Right forelimb (tissue), 1 donor: ENCODE measurements at regions not wholly inside any gene's neighbourhood (a gene's known extent, or its start where the extent isn't known, plus 50 kb on each side); places are given as distances from the start of the nearest gene placed in this dataset.

ENCODE experiments used
- DNase-seq: peaks from one replicate; pipeline ENCODE4 v3.0.0-alpha.2; 2018

DNA sequence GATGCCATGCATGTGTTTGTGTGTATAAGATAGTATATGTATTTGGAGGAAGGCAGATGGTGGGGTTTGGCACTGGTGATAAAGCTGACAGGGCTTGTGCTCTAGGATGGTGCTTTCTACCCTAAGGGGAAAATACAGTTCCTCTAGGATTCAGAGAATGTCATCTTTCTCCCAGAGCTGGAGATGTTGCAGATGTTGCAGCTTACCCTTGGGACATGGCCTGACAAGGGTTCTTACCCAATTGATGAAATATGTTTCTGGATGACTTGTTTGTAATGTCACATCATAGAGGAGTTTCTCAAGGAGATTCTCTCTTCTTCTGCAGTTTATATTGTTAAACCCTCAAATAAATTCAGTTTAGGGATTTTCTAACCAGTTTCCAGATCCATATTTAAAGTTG is 52.5 kb upstream of the PITX2 start:
- DNase-seq, result no peak

GRCh38 chr4:110676241-110676640 is 53.4 kb upstream of the PITX2 start:
- no peak for DNase-seq

DNA sequence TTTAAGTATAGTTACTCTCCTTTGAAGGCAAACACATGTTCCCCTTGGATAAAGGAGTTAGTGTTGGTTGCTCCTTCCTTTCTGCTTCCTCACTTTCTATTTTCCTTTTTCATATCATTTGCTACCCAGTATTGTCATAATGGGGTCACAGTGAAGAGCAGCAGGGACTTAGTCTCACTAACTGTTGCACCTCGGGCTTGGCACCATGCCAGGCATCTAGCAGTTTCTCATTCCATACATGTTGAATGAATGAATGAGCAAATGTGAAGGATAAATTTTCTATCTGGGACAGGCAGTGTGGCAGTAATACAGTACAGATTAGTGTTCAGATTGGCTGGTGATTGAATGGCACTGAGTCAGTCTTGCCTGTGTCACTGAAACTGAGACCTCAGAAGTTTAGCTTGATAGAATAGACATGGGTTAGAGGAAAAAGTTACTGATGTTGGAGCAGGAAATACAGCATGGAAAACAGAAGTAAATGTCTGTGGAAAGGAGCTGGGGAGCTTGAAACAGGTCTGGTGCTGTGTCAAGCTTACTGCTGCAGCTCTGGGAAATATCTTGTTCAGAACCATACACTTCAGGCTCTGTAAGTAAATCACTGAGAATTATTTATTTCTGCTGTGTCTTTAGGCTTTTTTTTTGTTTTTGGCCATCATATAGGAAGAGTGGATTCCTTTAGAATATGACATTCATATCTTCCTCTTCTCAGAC is 55.8 kb upstream of the PITX2 start:
- no peak for DNase-seq

GRCh38 chr4:110680265-110680664 is 57.4 kb upstream of the PITX2 start:
- DNase-seq, result no peak

GRCh38 chr4:110681381-110681780 is 58.5 kb upstream of the PITX2 start:
- DNase-seq, result no peak

DNA sequence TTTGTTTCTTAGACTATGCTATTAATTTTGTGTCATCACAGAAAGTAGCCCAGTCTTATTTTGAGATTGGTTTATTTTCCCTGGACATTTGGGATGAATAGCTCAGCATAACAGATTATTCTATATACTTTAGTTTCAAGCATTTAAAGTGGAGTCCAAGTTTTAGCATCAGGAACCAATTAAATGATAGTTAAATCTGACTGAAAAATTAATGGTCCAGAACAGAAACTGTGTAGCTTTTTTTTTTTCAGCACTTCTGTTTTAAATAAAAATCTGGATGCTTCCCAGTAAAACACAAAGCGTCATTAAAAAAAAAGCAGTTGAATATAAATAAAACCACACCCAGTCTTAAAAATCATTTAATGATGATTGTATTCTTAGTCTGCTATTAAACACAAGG is 59.4 kb upstream of the PITX2 start:
- DNase-seq, result no peak

DNA sequence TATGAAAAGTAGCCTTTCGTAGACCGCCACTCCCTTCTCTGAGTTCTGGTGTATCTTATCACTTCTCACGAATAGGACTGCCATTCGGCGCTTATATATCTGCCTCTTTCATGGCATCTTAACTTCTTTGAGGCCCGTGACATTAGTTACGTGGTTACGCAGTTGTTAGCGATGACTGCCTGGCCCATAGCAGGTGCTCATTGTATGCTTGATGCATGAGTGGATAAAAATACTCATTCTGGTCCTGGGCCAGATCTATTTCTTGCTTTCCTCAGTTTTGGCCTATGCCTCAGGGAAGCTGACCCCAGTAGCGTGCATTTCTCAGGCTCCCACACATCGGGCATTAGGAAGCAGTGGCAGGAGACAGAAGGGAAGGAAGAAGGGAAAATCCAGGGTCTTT is 60.7 kb upstream of the PITX2 start:
- DNase-seq, result no peak

- no peak for DNase-seq
These were observed 79.4 kb upstream of the PITX2 start for GRCh38 chr4:110702326-110702725.

- no peak for DNase-seq
These were observed 82.0 kb upstream of the PITX2 start for GRCh38 chr4:110704748-110705439.

GRCh38 chr4:110705440-110705782 is 82.5 kb upstream of the PITX2 start:
- DNase-seq, result no peak

- no peak for DNase-seq
These were observed 87.2 kb upstream of the PITX2 start for GRCh38 chr4:110710070-110710469.

- no peak for DNase-seq
These were observed 89.6 kb upstream of the PITX2 start for GRCh38 chr4:110712486-110712885.

- DNase-seq, result no peak
These were observed 107.4 kb upstream of the PITX2 start for GRCh38 chr4:110730318-110730717.

DNA sequence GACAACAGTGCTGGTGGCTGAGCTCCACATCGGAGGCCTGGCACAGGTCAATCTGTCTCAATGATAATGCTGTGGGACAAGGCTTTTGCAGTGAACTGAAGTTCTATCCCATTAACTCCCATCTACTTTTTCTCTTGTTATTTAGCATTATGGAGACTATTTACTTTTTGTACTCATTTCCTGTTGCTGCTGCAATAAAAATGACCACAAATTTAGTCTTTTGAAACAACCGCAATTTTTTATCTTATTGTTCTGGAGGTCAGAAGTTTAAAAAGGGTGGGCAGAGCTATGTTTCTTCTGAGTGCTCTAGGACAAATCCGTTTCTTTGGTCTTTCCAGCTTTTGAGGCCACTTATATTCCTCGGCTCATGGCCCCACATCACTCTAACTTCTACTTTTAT is 111.0 kb upstream of the PITX2 start:
- DNase-seq, result no peak

DNA sequence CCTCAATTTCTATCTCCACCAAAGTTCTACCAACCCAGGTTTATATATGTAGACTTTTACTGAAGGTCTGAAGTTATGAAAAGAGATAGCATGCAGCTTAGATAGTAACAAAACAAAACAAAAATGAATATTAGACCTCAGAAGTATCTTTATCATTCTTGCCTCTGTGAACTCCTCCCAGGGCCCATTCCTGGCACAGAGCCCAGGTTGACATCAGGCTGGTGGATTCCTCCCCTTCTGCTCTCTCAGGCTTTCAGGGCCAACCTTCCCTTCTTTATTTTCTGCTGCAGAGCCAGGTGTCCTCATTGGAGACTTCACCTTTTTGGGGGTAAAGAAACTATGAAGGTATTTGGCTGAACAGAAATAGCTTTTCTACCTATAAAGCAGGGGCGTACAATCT is 112.8 kb upstream of the PITX2 start:
- DNase-seq, result no peak

- DNase-seq, result no peak
These were observed 115.1 kb upstream of the PITX2 start for GRCh38 chr4:110737931-110738330.

DNA sequence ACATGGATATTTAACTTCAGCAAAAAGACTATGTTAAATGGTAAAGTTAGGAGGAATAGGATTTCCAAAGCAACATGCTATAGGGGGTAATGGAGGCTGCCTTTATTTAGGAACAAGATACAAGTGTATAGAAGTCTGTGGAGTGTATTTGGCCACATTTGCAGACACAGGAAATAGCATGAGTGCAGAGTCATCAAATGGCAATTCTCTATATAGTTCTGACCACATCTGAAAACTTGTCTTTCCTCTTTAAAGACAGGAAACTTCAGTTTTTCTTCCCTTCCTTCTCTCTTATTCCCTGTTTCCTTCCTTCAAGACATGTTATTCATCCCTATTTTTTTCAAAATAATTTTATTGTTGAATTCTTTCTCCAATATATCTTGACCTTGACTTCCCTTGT is 119.3 kb upstream of the PITX2 start:
- DNase-seq, result no peak

GRCh38 chr4:110748071-110748470 is 125.2 kb upstream of the PITX2 start:
- no peak for DNase-seq

DNA sequence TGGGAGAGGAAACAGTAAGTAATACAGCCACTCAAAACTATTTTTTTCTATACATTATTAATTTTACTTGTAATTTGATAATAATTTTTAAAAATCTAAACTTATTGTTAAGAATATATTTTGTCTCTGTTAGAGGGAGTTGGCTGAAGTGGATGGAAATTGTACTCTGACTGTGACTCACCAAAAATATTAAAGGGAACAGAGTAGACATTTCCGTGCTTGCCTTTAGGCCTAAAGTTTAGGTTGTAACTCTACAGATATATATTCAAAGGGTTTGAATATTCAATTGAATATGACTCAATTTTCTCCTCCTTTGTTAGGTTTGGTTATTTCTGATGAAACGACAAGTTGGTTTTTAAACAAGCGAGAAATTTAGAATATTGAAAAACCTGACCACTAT is 128.3 kb upstream of the PITX2 start:
- no peak for DNase-seq

- DNase-seq, result no peak
These were observed 129.1 kb upstream of the PITX2 start for GRCh38 chr4:110751986-110752385.

DNA sequence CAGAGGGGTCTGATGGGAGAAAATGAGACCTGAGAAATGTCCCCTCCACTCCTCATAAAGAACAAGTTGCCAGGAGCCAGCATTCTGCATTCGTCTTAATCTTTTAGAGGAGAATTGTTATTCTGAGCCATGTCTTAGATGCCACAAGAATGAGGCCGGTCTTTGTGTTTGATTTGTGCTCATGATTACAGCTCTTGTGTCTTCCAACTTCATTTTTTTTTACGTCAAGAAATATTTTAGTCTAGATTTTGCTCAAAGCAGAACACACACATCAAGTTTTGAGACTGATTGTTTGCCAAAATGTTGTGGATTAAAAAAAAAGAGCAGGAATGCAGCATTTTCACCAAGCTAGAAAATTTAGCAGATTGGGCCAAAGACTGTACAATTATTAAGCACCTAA is 130.6 kb upstream of the PITX2 start:
- no peak for DNase-seq

GRCh38 chr4:110754716-110755115 is 131.8 kb upstream of the PITX2 start:
- DNase-seq, result no peak

DNA sequence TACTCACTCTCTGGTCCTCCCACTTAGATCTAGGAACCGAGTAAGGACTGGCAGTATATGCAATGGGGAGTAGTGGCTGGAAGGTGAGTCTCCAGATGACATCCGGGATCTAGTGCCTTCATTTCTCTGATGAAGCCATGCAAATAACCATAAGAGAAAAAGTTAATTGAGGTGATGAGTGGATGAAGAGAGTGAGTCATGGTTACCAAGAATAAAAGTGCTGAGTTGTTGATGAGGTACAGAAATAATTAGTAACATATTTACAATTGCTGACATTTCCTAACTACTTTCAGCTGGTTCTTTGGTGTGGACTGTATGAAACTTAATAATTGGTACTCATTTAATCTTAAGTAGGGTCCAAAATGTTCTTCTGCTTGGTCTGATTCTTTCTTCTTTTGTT is 146.7 kb upstream of the PITX2 start:
- no peak for DNase-seq

DNA sequence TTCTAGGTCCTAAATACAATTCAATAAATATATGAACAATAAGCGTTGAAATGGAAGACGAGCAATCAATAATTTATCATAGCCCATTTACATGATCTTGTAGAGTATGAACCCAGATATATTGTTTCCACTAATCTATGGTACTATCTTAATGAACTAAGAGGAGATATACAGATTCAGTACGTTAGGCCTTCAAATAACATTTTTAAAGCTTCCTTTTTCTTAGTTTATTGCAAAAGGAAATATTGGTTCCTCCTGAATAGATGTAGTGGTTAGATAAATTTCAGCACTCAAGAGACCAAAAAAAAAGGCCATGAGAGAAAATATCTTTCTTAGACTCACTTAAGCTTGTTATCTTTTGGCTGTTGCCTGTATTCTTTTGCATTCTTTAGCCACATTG is 147.5 kb upstream of the PITX2 start:
- DNase-seq, result no peak

GRCh38 chr4:110778521-110778920 is 155.6 kb upstream of the PITX2 start:
- DNase-seq, result no peak
